ENCODE measurements at regions not wholly inside any gene's neighbourhood (a gene's known extent, or its start where the extent isn't known, plus 50 kb on each side); places are given as distances from the start of the nearest gene placed in this dataset.

- TF ChIP-seq FOSB (CRISPR knock-in tag; IDR thresholded peaks at IDR 0.05) (no peak), CTCF (IDR thresholded peaks at IDR 0.05) (no peak), SREBF2 (IDR thresholded peaks at IDR 0.05) (no peak)
Measured at GRCh38 chr21:35410123-35410522, 361.0 kb upstream of the RUNX1 start.

All from A549 (cell line).